ENCODE measurements at regions not wholly inside any gene's neighbourhood (a gene's known extent, or its start where the extent isn't known, plus 50 kb on each side); places are given as distances from the start of the nearest gene placed in this dataset.

GRCh38 chr13:97892717-97893116 lies 60.8 kb upstream of the IPO5 start:
- DNase-seq (ENCODE audit: low spot score), result no peak
- no peak overlapping the region for H3K4me3 ChIP-seq
- TF ChIP-seq, protein P1, sequence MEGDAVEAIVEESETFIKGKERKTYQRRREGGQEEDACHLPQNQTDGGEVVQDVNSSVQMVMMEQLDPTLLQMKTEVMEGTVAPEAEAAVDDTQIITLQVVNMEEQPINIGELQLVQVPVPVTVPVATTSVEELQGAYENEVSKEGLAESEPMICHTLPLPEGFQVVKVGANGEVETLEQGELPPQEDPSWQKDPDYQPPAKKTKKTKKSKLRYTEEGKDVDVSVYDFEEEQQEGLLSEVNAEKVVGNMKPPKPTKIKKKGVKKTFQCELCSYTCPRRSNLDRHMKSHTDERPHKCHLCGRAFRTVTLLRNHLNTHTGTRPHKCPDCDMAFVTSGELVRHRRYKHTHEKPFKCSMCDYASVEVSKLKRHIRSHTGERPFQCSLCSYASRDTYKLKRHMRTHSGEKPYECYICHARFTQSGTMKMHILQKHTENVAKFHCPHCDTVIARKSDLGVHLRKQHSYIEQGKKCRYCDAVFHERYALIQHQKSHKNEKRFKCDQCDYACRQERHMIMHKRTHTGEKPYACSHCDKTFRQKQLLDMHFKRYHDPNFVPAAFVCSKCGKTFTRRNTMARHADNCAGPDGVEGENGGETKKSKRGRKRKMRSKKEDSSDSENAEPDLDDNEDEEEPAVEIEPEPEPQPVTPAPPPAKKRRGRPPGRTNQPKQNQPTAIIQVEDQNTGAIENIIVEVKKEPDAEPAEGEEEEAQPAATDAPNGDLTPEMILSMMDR (IDR thresholded peaks at IDR 0.05), result no peak
- no peak overlapping the region for H3K27ac ChIP-seq

DNA sequence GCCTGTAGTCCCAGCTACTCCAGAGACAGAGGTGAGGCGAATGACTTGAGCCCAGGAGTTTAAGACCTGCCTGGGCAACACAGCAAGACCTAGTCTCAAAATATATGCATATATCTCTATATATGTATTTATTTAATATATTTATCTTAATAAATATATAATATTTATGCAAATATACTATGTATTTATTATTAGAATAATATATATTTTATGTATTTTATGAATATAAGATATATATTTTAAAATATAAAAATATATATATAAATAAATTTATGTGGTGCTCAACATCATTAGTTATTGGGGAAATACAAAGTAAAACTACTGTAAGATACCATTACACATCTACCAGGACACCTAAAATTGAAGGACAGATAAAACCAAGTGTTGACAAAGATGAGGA lies 58.1 kb upstream of the IPO5 start:
- Histone ChIP-seq H3K4me3 (no peak overlapping the region), H3K27ac (no peak overlapping the region)
- DNase-seq (ENCODE audit: low spot score), result no peak
- TF ChIP-seq, protein P1 (IDR thresholded peaks at IDR 0.05), result no peak

DNA sequence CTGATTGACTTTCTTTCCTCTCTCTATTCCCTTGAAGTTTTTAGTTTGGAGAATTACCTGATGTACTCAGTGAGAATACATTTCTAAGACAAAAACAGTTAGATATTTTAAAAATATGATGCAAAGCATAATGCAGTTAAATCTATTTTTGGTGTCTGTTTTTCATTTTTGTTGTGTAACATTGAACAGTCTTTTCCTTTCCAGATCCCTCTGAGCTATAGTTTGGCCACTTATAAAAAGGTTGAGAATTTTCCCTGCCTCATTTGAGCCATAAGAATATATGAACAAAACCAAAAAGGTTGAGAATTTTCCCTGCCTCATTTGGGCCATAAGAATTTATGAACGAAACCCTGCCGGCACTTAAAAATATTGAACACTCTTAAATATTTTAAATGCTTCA lies 57.0 kb upstream of the IPO5 start:
- Histone ChIP-seq H3K27ac (no peak overlapping the region), H3K4me3 (no peak overlapping the region)
- TF ChIP-seq, protein P1 (IDR thresholded peaks at IDR 0.05), result no peak
- DNase-seq (ENCODE audit: low spot score), result no peak

DNA sequence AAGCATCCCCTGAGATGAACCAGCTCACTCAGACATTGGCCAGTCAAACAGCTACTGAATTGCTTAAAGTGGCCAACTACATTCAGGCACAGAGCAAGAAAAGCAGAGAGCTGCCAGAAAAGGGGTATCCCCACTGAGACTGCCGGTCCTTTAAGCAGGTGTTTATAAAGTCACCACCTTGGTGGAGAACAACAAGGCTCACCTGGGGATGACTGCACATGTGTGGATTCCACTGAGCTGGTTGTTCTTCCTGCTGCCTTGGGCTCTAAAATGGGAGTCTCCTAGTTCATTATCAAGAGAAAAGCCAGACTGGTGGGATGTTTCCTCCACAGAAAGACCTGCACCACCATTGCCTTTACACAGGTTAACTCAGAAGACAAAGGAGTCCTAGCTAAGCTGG lies 51.8 kb upstream of the IPO5 start:
- H3K4me3 ChIP-seq, result no peak overlapping the region
- TF ChIP-seq, protein P1 (IDR thresholded peaks at IDR 0.05), result no peak
- H3K27ac ChIP-seq, result no peak overlapping the region
- DNase-seq (ENCODE audit: low spot score), result no peak
